SK-N-SH (cell line): ENCODE measurements at regions not wholly inside any gene's neighbourhood (a gene's known extent, or its start where the extent isn't known, plus 50 kb on each side); places are given as distances from the start of the nearest gene placed in this dataset.

ENCODE experiments used
- CTCF ChIA-PET: fragments of 300-600, 350-600 bp; formaldehyde crosslinking; extraction: SDS; loops from one replicate; lab custom pipeline; 2021; lab: Yijun Ruan, JAX
- POLR2A ChIA-PET: fragments of 350-600 bp; sonication (Branson Sonifier 250); formaldehyde crosslinking; extraction: SDS; loops from one replicate; lab custom pipeline; 2020; ENCODE audit warnings: antibody characterized with exemption, inconsistent platforms; lab: Yijun Ruan, JAX
- DNase-seq: peaks from one replicate; pipeline ENCODE4 v3.0.0; 2012
- H2AFZ ChIP-seq: fragments of 200-600 bp; sonication (generic); 2 replicates; pipeline ENCODE4 v1.8.1; 2016; ENCODE audit warnings: antibody characterized with exemption, mild to moderate bottlenecking, low read depth
- H3F3A ChIP-seq: fragments of 200-600 bp; sonication (generic); replicated peaks from 2 replicates; pipeline ENCODE3; 2016; ENCODE audit warnings: antibody characterized with exemption, mild to moderate bottlenecking; ENCODE audit not compliant: insufficient read depth
- H3K27ac ChIP-seq, 2 experiments: fragments of 200-500 bp in 1 of 2; fragments of 200-600 bp in 1 of 2; sonication (Bioruptor generic) in 1 of 2; sonication (generic), shearing (Covaris generic) in 1 of 2; 2 replicates each; pipeline versions ENCODE4 v1.5.1 to v1.6.1; 2014 to 2016; ENCODE audit warnings: low read depth in 2 of 2, inconsistent platforms in 1 of 2, low read length in 1 of 2, mild to moderate bottlenecking in 1 of 2, mixed read lengths in 1 of 2
- H3K27me3 ChIP-seq: fragments of 200-600 bp; sonication (generic), shearing (Covaris generic); 2 replicates; pipeline ENCODE4 v1.6.1; 2016; ENCODE audit warnings: mixed run types; ENCODE audit not compliant: insufficient read depth
- H3K36me3 ChIP-seq, 2 experiments: fragments of 200-500 bp in 1 of 2; fragments of 200-600 bp in 1 of 2; sonication (Bioruptor generic) in 1 of 2; sonication (generic) in 1 of 2; replicated peaks in 1 of 2; 2 replicates each; pipeline versions ENCODE3 to v1.5.1; 2014 to 2016; ENCODE audit warnings: low read length in 1 of 2, mild to moderate bottlenecking in 1 of 2; ENCODE audit not compliant: insufficient read depth in 2 of 2, control insufficient read depth in 1 of 2
- H3K4me1 ChIP-seq, 2 experiments: fragments of 200-500 bp in 1 of 2; fragments of 200-600 bp in 1 of 2; sonication (Bioruptor generic) in 1 of 2; sonication (generic), shearing (Covaris generic) in 1 of 2; 2 replicates each; pipeline versions ENCODE4 v1.5.1 to v1.6.1; 2014 to 2016; ENCODE audit warnings: low read depth in 1 of 2, low read length in 1 of 2, mixed run types in 1 of 2; ENCODE audit not compliant: insufficient read depth in 2 of 2, control insufficient read depth in 1 of 2
- H3K4me2 ChIP-seq: fragments of 200-600 bp; sonication (generic), shearing (Covaris generic); 2 replicates; pipeline ENCODE4 v1.6.1; 2017; ENCODE audit warnings: mixed run types
- H3K4me3 ChIP-seq, 2 experiments: fragments of 200-500 bp in 1 of 2; fragments of 200-600 bp in 1 of 2; sonication (Bioruptor generic) in 1 of 2; sonication (generic), shearing (Covaris generic) in 1 of 2; 2 replicates each; pipeline versions ENCODE4 v1.5.1 to v1.8.1; 2014 to 2016; ENCODE audit warnings: low read depth in 2 of 2, inconsistent platforms in 1 of 2, low read length in 1 of 2, mild to moderate bottlenecking in 1 of 2, mixed read lengths in 1 of 2, moderate library complexity in 1 of 2
- H3K79me2 ChIP-seq: fragments of 200-600 bp; sonication (generic); 2 replicates; pipeline ENCODE4 v1.8.1; 2017; ENCODE audit warnings: mild to moderate bottlenecking; ENCODE audit not compliant: insufficient read depth
- H3K9ac ChIP-seq: fragments of 200-600 bp; sonication (generic); 2 replicates; pipeline ENCODE4 v1.6.1; 2017; ENCODE audit warnings: mixed run types
- H3K9me2 ChIP-seq: fragments of 200-600 bp; sonication (generic); 2 replicates; pipeline ENCODE4 v1.6.1; 2017; ENCODE audit warnings: mixed run types
- H3K9me3 ChIP-seq: fragments of 200-600 bp; sonication (generic); 2 replicates; pipeline ENCODE4 v1.6.1; 2017; ENCODE audit warnings: mixed run types, mild to moderate bottlenecking, moderate library complexity
- H4K20me1 ChIP-seq: fragments of 200-600 bp; sonication (generic); 2 replicates; pipeline ENCODE4 v1.6.1; 2017; ENCODE audit warnings: mild to moderate bottlenecking, mixed run types; ENCODE audit not compliant: insufficient read depth
- CHD2 ChIP-seq: fragments of 150-350 bp; IDR thresholded peaks from 2 replicates; pipeline ENCODE4 v1.6.1; 2018; ENCODE audit warnings: low read length; ENCODE audit not compliant: partially characterized antibody
- CTCF ChIP-seq: fragments of 200-600 bp; sonication (generic); IDR thresholded peaks from 2 replicates; pipeline ENCODE4 v1.6.1; 2017; ENCODE audit warnings: antibody characterized with exemption, mild to moderate bottlenecking, moderate library complexity
- ELF1 ChIP-seq: IDR thresholded peaks from 2 replicates; pipeline ENCODE4 v1.4.0; 2012
- EP300 ChIP-seq, 2 experiments: IDR thresholded peaks; 2 replicates each; pipeline versions ENCODE4 v1.4.0 to v1.6.1; 2012; ENCODE audit warnings: borderline replicate concordance in 1 of 2, low read depth in 1 of 2, low read length in 1 of 2
- EZH2phosphoT487 ChIP-seq: fragments of 200-600 bp; sonication (generic); IDR thresholded peaks from 2 replicates; pipeline ENCODE4 v1.6.1; 2017; ENCODE audit warnings: low read depth, mixed run types, mild to moderate bottlenecking, antibody characterized with exemption, moderate library complexity, borderline replicate concordance
- FOSL2 ChIP-seq: IDR thresholded peaks from 2 replicates; pipeline ENCODE4 v1.4.0; 2012; ENCODE audit warnings: low read depth, mild to moderate bottlenecking, moderate library complexity, borderline replicate concordance
- GATA2 ChIP-seq: sonication (generic); formaldehyde crosslinking; IDR thresholded peaks from 2 replicates; pipeline ENCODE4 v1.5.0; 2020; ENCODE audit warnings: mild to moderate bottlenecking, missing genetic modification reagents
- MEF2A ChIP-seq: IDR thresholded peaks from 2 replicates; pipeline ENCODE4 v1.4.0; 2012; ENCODE audit warnings: low read depth, borderline replicate concordance
- MXI1 ChIP-seq: IDR thresholded peaks from 2 replicates; pipeline ENCODE4 v1.6.1; 2012; ENCODE audit warnings: mild to moderate bottlenecking, low read depth, low read length, improper control_type of control experiment
- NFIC ChIP-seq: IDR thresholded peaks from 2 replicates; pipeline ENCODE4 v1.4.0; 2012; ENCODE audit warnings: borderline replicate concordance
- POLR2AphosphoS5 ChIP-seq: IDR thresholded peaks from 2 replicates; pipeline ENCODE4 v1.6.1; 2012; ENCODE audit warnings: low read depth, low read length
- RCOR1 ChIP-seq: fragments of 150-350 bp; IDR thresholded peaks from 2 replicates; pipeline ENCODE4 v1.6.1; 2017; ENCODE audit warnings: antibody characterized with exemption, low read length
- REST ChIP-seq: IDR thresholded peaks from 2 replicates; pipeline ENCODE4 v1.6.1; 2012; ENCODE audit warnings: mild to moderate bottlenecking, low read depth, low read length, moderate library complexity
- RFX5 ChIP-seq: IDR thresholded peaks from 2 replicates; pipeline ENCODE4 v1.6.1; 2012; ENCODE audit warnings: mild to moderate bottlenecking, improper control_type of control experiment, low read length
- RXRA ChIP-seq: IDR thresholded peaks from 2 replicates; pipeline ENCODE4 v1.4.0; 2012; ENCODE audit warnings: low read depth, mild to moderate bottlenecking, borderline replicate concordance
- SIN3A ChIP-seq: IDR thresholded peaks from 2 replicates; pipeline ENCODE4 v1.6.1; 2012; ENCODE audit warnings: low read depth, mild to moderate bottlenecking, low read length, moderate library complexity, borderline replicate concordance
- SMC3 ChIP-seq: IDR thresholded peaks from 2 replicates; pipeline ENCODE4 v1.6.1; 2012; ENCODE audit warnings: low read depth, low read length, improper control_type of control experiment
- TAF1 ChIP-seq: IDR thresholded peaks from 2 replicates; pipeline ENCODE4 v1.6.1; 2012; ENCODE audit warnings: low read depth, mild to moderate bottlenecking, low read length, moderate library complexity, borderline replicate concordance
- TCF12 ChIP-seq: IDR thresholded peaks from 2 replicates; pipeline ENCODE4 v1.4.0; 2012
- YY1 ChIP-seq: IDR thresholded peaks from 2 replicates; pipeline ENCODE4 v1.4.0; 2012; ENCODE audit warnings: low read depth, mild to moderate bottlenecking
- ZBTB33 ChIP-seq: IDR thresholded peaks from 2 replicates; pipeline ENCODE4 v1.4.0; 2012; ENCODE audit warnings: low read depth, borderline replicate concordance
- WGBS: methylation state at CpG from one replicate; pipeline ENCODE4 v1.1.6; 2017; ENCODE audit warnings: low lambda C conversion rate; 5-methylcytosine and 5-hydroxymethylcytosine counted together

GRCh38 chr18:39589496-39589895, 2023.9 kb upstream of the CELF4 start:
- Histone ChIP-seq H3K27ac (no peak overlapping the region), H3K36me3 (no peaks in the 10 kb centered on the region), H3K4me3 (no peak overlapping the region), H3K9me2 (no peaks in the 10 kb centered on the region), H2AFZ (no peak overlapping the region), H4K20me1 (no peaks in the 10 kb centered on the region), H3K4me1 (no peaks in the 10 kb centered on the region), H3K9me3 (no peaks in the 10 kb centered on the region), H3F3A (no peaks in the 10 kb centered on the region), H3K79me2 (no peaks in the 10 kb centered on the region), H3K9ac (no peak overlapping the region), H3K27me3 (no peaks in the 10 kb centered on the region), H3K4me2 (no peak overlapping the region)
- ChIA-PET CTCF (no interaction called here), POLR2A (no interaction called here)
- DNase-seq = no peak
- no peak for TF ChIP-seq RXRA
- TF ChIP-seq ZBTB33 = no peak
- no peak for TF ChIP-seq GATA2 (CRISPR knock-in tag)
- TF ChIP-seq TAF1 = no peak
- TF ChIP-seq TCF12 = no peak
- TF ChIP-seq SMC3 = no peak

GRCh38 chr18:39587586-39587985, 2022.0 kb upstream of the CELF4 start:
- WGBS = 43% methylated on average over 1 of the region's 1 CpG

More at GRCh38 chr18:39587586-39587985, 2022.0 kb upstream of the CELF4 start:
- TF ChIP-seq ELF1 (no peak), NFIC (no peak), EP300 (IDR thresholded peaks at IDR 0.05; ENCODE audit: borderline replicate concordance in 1 of 2, low read depth in 1 of 2, low read length in 1 of 2) (no peak), MEF2A (no peak), CTCF (no peak), MXI1 (no peak), FOSL2 (no peak), RCOR1 (no peak), REST (no peak), EZH2phosphoT487 (no peak), SIN3A (no peak), POLR2AphosphoS5 (no peak), YY1 (no peak), SMC3 (no peak), CHD2 (no peak), RFX5 (no peak)
- POLR2A ChIA-PET = no interaction called here
- Histone ChIP-seq H3K36me3 (no peaks in the 10 kb centered on the region), H3K79me2 (no peaks in the 10 kb centered on the region), H4K20me1 (no peaks in the 10 kb centered on the region), H3K27me3 (no peaks in the 10 kb centered on the region), H3K4me2 (no peak overlapping the region), H2AFZ (no peak overlapping the region), H3F3A (no peaks in the 10 kb centered on the region), H3K9me3 (no peaks in the 10 kb centered on the region), H3K9me2 (no peaks in the 10 kb centered on the region), H3K4me1 (no peaks in the 10 kb centered on the region), H3K9ac (no peak overlapping the region), H3K27ac (no peak overlapping the region), H3K4me3 (no peak overlapping the region)
- CTCF ChIA-PET = interaction anchor here (0.6 kb wide), 1 partner anchor 1243 kb away, joined by 3 read pairs; no protein-coding TSS in a partner anchor
- DNase-seq = no peak
